T-helper 1 cell treated with Interleukin-12 subunit alpha and Interleukin-12 subunit beta and Interleukin-4 antibody, amounts not matched to agents 30 ng/mL and 1 ng/mL, for 36 hours (primary cell): ENCODE measurements at regions not wholly inside any gene's neighbourhood (a gene's known extent, or its start where the extent isn't known, plus 50 kb on each side); places are given as distances from the start of the nearest gene placed in this dataset.
"Not testable (repeated sequence)": the region's sequence is repeated elsewhere in the genome, so short reads cannot be mapped to it uniquely, and the experiment has no call there.

Source experiments
- intact Hi-C: fragments of 100-400 bp; cut with micrococcal nuclease; formaldehyde crosslinking; loops from one replicate; pipeline ENCODE4 v1.15.1; 2024

DNA sequence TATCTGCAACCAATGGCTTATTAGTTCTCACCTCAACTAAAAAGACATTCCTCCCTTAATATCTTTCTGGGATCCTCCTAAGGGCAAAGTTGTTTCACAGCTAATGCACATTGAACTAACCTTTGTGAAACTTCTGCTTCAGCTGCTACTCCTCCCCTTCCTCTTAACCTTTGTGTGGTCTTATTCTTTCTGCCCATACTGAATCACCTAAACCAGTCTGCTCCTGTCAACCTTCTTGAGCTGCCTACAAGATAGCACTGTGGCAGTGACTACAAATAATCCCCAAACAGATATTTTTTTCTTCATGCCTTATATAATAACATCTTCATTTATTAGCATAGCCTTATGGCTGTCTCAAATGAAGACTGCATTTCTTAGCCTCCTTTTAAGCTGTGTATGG lies 1077.4 kb upstream of the ATXN7L3B start:
- intact Hi-C loops: no loop called here

DNA sequence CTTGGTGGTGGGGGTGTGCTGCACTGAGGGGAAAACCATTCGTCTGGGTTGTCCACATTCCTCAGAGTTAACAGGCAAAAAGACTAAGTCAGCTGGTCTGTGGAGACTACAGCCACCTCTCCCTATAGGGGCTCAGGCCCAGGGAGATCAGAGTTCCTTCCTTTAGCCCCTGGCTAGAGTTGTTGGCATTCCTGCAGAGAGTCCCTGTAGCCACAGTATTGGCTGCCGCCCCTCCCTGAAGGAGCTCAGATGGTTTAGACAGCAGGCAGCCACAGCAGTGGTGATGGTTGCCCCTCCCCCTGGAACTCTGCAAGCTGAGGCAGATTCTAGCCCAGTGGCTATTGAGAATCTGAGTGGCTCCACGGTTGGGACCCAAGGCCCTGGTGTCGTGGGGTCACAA lies 1072.5 kb upstream of the ATXN7L3B start:
- intact Hi-C loops: no loop called here

DNA sequence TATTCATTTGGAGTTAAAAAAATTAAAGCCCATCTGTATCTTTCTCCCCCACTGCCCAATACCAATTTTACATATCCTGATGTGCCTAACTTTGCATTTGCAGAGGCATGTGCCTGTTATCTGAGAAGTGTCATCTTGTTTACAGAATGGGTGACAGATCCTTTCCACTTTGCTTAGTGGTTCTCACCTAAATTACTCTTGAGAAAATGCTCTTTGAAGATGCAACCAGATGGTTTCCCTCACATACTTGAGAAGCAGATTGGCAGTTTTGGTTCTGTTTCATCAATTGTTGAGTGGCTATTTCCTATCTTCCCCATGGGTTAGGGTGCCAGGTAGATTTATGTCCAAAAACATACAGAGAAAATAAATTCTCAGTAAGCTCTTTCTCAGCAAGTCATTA lies 1051.4 kb upstream of the ATXN7L3B start:
- intact Hi-C loops: no loop called here

DNA sequence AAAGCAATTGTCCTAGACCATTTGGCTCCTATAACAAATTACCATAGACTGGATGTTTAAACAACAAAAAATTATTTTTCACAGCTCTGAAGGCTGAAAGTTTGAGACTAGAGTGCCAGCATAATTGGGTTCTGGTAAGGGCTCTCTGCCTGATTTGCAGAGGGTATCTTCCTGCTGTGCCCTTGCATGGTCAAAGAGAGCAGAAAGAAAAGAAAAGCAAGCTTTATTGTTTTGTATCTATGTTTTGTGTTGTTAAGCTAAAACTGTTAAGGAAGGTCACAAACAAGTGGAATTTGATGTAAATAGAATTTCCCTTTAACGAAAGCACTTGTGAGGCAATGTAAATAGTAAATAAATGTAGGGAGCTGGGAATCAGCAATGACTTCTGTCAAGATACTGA lies 1031.0 kb upstream of the ATXN7L3B start:
- intact Hi-C loops: no loop called here

DNA sequence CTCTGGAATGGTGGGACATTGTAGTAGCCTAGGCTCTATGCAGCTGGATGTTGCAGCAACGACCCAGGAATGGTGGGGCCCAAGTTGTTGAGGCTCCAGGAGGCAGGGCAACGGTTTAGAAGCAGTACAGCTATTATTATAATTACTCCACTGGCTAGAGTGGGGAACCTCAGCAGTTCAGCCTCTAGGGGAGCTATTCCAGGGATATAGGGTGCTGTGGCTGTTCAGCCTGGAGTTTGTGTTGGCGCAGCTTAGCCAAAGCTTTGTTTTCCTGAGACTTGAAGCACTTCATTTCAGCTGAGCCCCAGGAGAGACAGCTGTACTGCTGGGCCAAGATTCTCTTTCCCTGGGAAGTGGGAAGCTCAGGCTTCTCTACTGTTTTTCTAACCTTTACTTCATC lies 1023.0 kb upstream of the ATXN7L3B start:
- intact Hi-C loops: no loop called here

DNA sequence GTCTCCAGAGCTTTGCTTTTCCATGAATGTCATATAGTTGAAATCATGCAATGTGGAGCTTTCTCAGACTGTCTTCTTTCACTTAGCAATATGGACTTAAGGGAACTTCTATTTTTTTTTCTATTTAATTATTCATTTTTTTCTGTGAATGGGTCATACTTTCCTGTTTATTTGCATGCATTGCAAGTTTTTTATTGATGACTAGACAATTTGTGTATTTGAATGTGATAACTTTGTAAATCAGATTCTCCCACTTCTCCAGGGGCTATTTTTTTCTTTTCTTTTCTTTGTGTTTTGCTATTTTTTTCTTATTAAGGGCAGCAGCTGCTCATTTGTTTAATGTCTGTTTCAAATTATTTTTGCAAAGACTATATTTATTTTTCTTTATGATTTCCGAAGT lies 1019.8 kb upstream of the ATXN7L3B start:
- intact Hi-C loops: no loop called here

DNA sequence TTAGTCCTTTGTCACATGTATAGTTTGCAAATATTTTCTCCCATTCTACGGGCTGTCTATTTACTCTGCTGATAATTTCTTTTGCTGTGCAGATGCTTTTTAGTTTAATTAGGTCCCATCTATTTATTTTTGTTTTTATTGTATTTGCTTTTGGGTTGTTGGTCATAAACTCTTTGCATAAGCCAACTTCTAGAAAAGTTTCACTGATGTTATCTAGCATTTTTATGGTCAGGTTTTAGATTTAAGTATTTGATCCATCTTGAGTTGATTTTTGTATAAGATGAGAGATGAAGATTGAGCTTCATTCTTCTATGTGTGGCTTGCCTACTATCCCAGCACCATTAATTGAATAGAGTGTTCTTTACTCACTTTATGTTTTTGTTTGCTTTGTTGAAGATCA lies 1008.4 kb upstream of the ATXN7L3B start:
- intact Hi-C loops: no loop called here

DNA sequence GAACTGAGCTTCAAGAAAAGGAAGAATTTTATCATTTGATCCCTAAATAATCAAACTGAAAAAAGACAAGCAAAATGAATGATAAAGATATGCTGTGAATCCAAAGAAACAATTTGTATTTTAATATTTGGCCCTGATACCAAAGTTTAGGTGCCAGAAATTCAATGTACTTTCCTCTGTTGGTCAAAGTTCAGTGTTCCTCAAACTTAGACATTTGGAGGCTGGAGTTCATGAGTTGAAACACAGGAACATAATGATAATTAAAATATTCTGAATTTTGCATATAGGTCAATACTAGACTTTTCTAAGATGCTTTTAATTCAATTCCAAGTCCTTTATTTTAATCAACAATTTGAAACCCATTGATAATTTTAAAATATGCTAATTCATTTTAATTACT lies 1007.7 kb upstream of the ATXN7L3B start:
- intact Hi-C loops: no loop called here

DNA sequence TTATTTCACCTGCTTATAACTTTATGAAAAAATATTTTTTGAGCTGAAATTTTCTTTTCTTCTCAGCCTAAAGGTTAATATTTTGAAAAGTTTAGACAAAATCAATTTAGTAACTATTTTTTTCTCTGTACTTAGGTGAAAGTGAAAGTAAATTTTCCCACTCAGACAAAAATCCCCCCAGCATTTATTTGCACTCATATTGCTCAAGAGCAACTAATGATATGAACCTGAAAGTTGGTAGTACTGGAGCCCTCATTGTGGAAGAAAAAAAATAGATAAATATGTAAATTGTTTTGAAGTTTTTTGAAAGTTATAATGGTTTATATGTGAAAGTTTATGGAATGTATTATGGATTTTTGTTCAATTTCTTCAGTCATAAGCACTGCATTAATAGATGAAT lies 1005.9 kb upstream of the ATXN7L3B start:
- intact Hi-C loops: no loop called here

DNA sequence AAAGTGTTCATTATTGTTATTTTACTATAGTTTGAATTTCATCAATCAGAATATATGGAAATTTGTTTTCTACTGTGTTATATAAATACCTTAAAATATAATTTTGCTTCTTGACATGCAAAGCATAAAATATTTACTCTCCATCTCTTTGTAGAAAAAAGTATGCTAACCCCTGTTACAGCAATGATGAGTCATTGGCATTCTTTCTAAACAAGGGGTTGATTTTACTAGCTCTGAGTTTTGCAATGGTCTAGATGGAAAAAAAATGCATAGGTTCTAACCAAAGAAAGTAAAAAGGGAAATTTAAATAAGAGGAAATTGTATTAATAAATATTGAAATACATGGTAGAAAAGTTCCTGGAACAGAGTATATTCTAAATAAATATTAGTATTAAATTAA lies 990.2 kb upstream of the ATXN7L3B start:
- intact Hi-C loops: no loop called here

DNA sequence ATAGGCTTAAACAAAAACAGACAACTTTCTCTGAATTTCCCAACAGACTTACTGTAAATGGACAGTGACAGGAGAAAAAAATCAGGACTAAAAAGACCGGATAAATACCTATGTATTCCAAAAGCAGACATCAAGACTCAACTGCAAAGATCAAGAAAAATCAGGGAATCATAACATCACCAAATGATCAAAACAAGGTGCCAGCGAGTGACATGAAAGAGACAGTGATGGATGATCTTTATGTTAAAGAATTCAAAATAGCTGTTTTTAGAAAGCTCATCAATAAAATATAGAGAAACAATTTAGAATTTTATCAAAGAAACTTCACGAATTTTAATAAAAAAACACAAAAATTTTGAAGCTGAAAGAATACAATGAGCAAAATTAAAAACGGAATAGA lies 952.5 kb upstream of the ATXN7L3B start:
- intact Hi-C loops: no loop called here

DNA sequence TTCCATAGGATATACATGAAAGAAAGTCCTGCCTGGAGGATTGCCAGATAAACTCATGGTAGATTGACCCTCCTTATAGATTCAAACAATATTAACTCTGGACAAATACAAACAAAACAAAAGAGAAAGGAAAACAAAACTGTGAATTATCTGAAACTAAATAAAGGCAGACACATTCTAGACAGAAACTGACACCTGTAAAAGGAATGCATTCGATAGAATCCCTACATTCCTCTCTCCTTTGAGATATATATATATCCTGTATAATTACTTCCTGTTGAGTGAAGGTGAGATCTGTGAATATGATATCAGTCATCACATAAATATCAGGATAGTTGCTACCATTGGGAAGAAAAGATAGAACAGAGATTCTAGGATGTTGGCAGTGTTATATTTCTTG lies 948.4 kb upstream of the ATXN7L3B start:
- intact Hi-C loops: no loop called here

DNA sequence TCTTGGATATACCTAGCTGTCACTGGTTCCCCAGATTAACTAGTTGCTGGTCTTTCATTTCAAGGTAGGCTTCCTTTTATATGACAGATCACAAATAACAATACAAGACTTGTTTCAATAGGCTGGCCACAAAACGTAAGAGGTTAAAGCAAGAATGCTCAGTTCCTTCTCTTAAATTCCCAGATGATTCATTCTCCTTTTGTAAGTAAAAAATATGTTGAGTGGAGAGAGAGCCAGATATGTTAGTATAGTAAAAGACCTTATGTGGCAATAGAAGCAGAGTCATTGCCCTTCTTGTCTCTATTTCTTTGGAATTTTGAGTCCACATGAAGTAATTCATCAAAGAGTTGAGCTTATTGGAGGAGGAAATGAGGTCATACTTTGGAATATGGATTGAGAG lies 939.0 kb upstream of the ATXN7L3B start:
- intact Hi-C loops: no loop called here

DNA sequence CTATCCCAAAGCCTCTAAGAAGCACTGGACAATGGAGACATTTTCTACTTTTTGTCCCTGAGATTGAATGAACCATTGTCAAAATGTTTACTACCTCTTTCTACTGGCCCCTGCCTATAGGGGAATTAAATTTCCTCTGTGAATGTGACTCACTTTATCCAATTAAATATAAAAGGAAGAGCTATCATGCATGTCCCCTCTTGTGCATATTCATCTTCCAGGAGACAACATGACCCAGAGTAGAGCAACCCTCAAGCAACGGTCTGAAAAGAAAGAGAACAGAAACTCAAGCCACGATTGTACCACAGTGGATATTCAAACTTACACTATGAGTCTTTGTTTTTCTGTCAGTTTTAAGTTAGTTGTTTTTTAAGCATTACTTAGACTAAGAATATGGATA lies 938.4 kb upstream of the ATXN7L3B start:
- intact Hi-C loops: no loop called here

DNA sequence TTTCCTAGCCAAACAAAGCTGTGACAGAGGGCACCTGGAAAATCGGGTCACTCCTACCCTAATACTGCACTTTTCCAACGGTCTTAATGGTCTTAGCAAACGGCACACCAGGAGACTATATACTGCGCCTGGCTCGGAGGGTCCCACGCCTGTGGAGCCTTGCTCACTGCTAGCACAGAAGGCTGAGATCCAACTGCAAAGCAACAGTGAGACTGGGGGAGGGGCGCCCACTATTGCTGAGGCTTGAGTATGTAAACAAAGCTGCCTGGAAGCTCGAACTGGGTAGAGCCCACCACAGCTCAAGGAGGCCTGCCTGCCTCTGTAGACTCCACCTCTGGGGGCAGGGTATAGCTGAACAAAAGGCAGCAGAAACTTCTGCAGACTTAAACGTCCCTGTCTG lies 931.7 kb upstream of the ATXN7L3B start:
- intact Hi-C loops: not testable (repeated sequence)

DNA sequence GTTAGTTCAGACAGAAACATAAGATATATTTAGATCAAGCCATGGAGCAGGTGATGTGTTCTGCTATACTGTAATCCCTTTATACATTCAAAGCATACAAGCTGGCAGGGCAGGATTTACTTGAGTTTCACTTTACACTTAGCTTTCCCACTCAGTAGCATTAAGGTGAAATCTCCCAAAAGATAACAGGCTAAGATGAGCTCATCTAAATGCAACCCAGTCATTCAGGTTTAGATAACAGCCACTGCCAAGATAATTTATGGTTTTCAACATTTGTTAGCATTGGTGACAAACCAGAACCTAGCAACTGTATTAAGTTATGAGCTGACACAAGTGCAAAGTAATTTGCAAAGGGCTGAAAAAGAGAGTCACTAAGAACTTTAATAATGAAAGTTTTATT lies 925.1 kb upstream of the ATXN7L3B start:
- intact Hi-C loops: no loop called here

DNA sequence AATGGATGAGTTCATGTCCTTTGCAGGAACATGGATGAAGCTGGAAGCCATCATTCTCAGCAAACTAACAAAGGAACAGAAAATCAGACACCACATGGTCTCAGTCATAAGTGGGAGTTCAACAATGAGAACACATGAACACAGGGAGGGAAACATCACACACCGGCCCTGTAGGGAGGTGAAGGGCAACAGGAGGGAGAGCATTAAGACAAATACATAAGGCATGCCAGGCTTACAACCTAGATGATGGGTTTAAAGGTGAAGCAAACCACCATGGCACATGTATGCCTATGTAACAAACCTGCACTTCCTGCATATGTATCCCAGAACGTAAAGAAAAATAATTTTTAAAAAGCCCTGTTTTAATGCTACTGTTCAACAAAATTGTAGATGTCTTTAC lies 914.2 kb upstream of the ATXN7L3B start:
- intact Hi-C loops: no loop called here

DNA sequence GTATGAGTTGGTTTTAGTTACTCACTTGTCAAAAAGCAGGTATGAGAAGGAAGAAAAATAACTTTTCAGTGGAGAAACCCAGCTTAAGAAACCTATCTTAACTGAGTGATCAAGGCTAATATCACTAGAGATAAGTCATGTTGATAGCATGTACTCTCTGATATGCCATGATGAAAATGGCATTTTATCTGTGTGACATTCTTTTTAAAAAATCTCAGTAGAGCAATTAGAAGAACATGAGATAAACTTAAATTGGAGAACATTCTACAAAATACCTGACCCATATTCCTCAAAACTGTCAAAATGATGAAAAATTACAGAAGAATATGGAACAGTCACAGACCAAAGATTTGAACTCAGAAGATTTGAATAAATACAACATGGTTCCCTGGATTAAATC lies 912.4 kb upstream of the ATXN7L3B start:
- intact Hi-C loops: no loop called here

DNA sequence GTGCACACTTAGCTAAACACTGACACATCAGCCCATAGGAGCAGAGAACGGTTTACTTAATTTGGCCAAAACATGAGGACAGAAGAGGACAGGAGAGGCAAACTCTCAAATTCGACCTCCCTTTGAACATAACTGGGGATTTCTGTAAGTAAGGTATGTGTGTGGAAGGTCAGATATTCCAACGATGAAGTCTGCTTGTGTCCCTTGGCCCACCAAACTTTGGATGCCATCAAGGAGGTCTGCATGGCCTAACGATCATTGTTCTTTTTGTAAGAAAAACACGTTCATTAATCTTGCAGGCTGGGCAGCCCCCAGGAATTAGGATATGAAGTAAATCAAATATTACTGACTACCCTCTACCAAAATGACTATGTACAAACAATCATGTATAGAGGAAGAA lies 908.5 kb upstream of the ATXN7L3B start:
- intact Hi-C loops: no loop called here

DNA sequence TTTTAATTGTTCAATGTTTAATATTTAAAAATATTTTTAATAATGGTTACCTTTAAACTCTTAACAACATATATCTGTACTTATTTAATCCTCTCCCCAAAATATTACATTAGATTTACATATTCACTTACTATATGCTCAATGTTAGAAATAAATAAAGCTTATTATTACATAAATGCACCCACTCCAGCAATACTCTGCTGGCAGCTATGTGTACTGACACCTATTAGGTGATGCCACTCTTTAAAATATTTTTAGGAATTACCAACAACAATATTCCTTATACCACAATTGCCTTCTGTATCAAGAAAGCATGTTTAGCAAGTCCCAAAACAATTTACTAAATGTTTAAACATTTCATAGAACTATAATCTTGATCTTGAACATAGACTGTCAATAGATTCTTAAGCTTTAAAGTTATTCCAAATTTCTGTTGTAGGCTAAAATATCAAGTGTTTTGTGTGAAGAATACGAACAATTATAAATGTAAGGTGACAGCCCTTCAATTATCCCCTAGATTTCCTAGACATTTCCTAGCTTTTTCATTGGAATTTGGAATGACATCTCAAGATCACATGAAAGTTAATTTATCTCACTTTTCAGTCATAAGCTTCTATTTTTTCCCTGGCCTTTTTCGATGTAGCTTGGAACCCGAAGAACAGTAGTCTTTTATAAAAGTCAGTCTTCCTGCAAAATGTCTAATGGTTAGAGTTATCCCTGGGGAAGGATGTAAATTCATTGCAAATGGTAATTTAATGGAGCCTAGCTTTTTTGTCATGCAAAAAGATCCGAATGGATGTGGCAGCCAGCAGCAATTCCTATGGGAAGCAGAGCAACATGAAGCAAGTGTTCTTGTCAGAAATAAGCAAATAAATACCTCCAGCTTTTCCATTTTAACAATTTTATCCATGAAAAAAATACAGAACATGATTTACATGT lies 907.5 kb upstream of the ATXN7L3B start:
- intact Hi-C loops: no loop called here

DNA sequence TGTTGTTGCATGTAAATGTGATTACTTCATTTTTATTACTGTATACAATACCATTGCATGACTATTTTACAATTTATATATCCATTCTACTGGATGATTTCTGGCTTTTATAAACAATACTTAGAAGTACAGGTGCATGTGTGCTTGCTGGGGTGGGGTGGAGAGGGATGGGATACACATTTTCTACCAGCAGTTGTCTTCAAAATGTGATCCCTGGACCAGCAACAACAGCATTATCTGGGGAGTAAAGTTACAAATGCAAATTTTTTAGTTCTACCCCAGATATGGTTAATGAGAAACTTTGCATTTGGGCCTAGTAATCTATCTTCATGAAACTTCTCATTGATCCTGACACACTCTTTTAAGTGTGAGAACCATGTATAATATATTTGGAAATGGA lies 905.4 kb upstream of the ATXN7L3B start:
- intact Hi-C loops: no loop called here

DNA sequence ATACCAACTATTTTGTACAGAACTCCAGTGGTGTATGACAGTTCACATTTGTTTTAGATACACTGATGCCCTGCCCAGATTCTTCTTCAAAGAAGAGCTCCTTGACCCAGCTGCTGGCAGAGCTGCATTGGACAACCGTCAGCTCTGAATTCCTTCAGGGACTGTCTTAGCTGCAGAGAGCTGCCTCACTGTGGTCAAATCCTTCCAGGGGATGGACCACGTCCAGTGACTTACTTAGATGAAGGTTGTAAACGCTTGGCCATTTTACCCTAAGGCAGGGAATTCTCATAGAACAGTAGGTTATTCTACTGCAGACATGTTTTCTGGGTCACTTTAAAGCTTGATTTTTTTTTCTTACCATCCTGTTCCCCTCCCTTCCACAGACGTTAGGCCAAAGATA lies 905.0 kb upstream of the ATXN7L3B start:
- intact Hi-C loops: no loop called here

DNA sequence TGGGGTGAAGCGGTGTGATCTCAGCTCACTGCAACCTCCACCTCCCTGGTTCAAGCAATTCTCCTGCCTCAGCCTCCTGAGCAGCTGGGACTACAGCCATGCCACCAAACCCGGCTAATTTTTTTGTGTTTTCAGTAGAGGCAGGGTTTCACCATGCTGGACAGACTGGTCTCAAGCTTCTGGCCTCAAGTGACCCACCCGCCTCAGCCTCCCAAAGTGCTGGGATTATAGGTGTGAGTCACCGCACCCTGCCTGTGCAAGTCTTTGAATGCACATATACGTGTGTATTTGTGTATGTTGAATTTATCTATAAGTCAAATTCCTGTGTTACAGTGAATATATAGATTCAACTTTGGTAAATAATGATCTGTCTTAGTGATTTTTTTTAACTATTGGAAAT lies 898.2 kb upstream of the ATXN7L3B start:
- intact Hi-C loops: not testable (repeated sequence)

DNA sequence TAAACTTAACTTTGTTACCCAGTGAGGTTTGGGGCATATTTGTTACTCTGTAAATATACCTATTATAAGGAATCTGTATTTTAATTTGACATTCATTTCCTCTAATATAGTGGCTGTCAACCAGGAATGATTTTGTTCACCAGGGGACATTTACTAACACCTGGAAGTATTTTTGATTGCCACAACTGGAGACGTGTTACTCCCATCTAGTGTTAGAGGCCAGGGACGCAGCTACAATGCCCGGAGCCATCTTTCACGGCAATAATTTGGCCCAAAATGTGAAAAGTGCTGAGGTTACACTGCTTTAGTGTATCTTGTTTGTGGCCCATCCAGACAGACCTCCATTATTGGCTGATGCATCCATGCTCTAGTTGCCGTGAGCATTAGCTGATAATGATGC lies 881.3 kb upstream of the ATXN7L3B start:
- intact Hi-C loops: no loop called here
